NCI-H2107 treated with DMSO at 0.1 percent for 48 hours (cell line): ENCODE measurements at regions not wholly inside any gene's neighbourhood (a gene's known extent, or its start where the extent isn't known, plus 50 kb on each side); places are given as distances from the start of the nearest gene placed in this dataset.

Experiments used
- DNase-seq: peaks from one replicate; lab custom pipeline; 2025; ENCODE audit not compliant: unreplicated experiment; lab: John Stamatoyannopoulos, UW

DNA sequence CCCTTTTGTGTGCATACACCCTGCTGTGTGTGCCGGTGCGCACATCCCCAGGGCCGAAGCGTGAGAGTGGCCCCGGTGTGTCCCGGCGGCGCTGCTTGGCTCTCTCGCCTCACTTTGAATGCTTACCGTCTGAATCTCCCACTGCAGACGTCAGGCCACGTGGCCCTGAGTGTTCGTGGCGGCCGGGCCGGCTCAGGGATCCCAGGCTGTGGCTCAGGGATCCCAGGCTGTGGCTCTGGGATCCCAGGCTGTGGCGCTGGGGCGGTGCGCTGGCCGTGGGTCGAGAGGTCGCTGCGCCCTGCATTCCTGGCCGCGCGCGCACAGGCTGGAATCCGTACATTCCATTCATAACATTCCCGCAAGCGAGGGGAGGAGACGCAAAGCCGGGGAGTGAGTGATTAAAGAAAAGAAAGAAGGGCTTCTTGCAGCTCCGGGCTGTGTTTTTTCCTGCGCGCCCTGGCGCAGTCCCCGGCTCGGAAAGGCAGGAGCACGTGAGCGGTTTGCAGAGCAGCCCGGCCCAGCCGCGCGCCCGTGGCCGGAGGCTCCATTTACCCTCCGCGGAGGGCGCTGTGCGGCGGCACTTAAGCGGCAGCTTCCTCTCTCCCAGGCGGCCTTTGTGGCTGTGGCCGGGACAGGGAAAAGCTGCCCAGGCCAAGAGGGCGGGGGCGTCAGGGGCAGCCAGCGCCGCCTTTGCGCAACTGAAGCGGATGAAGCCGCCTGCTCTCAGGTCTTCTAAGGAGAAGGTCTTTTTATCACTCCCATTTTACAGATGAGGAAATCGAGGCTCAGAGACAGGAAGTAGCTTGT, 87.0 kb upstream of the ALDH1L1 start:
- DNase-seq = no peak

DNA sequence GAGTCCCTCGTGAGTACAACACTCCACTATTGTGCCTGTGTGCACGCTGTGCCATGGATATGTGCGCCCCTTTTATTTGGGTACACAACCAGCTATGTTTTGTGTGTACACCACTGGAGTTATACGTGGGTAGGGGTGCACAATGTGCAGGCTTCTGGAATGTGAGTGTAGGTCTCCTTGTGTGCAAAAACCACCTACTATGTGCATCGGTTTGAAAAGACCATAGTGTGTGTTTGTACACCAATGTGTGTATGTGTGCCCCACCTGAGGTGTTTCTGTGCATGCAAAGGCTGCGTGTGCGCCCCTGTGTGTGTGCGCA, 86.4 kb upstream of the ALDH1L1 start:
- DNase-seq = no peak

DNA sequence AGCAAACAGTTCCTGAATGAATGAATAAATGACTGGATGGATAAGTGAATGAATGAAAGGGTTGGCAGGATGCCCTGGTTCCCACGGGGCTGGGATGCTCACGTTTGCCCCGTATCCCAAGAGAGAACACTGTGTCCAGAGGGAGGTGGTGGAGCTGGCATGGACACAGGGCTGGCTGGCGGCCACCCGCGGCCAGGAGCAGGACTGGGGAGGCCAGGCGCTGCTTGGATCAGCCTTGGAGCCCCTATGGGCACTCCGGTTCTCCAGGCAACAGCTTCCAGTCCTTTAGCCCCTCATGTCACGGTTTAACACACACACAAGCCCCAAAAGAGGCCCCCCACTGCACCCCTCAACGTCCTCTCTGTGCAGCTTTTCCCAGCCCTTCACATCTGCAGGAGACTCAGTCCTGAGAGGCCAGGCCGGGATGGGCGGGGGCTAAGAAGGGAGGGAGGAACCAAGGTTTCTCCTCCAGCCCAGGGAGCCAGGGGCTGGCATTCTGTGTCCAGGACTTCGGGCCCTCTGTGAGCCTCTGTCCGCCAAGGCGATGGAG, 86.0 kb upstream of the ALDH1L1 start:
- DNase-seq = no peak

DNA sequence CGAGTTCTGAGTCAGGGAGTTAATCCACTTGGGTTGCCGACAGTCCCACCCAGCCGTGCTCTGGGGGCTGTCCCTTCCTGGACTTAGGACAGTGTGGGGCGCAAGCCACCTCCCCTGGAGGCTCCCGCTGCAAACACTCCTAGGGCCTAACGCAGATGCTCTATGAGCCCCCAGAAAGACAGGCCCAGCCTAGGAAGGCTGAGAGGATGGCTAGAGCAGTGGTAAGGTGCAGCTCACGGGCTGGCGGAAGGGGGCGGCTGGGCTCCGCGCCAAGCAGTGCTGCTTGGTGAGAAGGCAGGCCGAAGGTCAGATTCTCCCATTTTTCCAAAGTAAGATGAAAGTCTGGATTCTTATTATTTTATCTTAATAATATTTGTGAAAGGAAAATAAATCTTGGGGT, 84.6 kb upstream of the ALDH1L1 start:
- DNase-seq = no peak

DNA sequence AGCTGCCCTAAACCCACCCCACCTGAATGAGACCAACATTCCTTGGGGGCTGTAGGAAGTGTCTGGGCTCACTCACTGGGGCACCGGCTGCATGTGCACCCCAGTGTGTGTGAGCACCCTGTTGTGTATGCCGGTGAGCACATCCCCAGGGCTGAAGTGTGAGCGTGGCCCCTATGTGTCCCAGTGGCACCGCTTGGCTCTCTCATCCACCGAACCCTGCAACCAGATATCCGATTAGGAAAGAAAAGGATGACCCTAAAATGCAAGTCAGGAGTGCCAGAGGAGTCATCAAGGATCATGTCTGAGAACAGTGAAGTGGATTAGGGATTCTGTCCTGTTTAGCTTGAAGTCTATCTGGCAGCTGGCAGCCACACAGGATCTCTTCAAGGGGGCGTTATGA, 84.0 kb upstream of the ALDH1L1 start:
- DNase-seq = no peak

DNA sequence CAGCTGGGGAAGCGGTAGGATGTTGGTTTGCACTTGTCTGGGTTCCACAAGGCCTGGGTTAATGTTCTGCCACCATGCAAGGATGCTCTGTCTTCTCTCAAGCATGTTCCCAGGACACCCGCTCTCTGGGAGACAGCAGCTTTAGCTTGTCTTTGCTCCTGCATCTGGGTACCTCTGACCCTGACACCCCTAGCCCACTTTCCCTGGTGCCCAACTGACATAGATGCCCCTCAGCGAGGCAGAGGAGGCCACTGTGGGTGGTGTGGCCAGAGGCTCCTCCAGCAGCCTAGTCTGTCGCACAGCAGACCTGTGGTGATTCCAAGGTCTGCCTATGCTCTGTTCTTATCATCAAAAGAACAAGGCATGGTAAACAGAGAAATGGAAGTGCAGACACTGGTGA, 83.6 kb upstream of the ALDH1L1 start:
- no peak for DNase-seq

DNA sequence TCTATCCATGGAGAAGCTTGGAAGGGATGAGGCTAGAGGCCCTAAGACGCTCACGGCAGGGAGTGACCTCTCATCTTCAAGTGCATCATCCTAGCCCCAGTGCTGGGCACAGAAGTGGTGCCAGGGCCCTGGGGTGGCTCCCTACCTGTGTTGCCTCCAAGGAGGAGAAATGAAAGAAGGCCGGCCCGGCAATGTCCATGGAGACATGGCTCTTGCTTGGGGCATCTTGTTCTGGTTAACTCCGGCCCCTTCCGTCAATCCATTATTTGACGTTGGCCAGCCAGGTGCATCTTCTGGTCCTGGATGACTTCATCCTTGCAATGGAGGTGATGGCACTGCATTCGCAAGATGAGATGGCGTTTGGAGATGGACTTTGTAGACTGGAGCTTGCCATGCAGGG, 83.2 kb upstream of the ALDH1L1 start:
- no peak for DNase-seq

DNA sequence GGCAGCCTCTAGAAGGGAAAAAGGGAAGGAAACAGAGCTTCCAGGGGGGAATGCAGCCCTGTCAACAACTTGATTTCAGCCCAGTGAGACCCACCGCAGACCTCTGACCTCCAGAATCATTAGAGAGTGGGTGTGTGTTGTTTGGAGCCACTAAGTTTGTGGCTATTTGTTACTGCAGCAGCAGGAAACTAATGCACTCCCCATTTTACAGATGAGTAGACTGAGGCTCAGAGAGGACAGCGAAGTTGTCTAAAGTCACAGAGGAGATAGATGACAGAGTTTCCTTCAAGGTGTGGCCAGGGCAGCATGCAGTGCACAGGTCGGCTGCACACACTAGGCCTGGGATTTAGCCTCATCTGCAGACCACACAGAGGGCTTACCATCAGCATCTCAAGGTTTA, 81.8 kb upstream of the ALDH1L1 start:
- no peak for DNase-seq

DNA sequence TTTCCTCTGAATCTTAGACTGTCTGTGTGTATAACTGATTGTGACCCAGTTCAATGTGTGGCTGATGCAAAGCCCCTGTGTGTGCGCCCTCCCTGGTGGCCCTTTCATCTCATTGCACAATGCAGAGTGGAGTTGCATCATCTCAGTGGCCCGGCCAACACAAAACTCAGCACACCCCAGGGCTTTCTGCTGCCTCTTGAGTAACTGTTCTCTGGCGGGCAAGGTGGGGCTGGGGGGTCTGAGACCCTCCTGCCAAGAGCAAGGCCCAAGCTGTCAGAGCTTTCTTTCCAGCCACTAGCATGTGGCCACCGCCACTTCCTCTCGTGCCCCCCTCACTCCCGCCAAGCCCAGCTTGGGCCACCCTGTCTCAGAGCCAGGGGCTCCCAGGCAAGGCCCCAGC, 80.7 kb upstream of the ALDH1L1 start:
- DNase-seq = peak; percentile 34

DNA sequence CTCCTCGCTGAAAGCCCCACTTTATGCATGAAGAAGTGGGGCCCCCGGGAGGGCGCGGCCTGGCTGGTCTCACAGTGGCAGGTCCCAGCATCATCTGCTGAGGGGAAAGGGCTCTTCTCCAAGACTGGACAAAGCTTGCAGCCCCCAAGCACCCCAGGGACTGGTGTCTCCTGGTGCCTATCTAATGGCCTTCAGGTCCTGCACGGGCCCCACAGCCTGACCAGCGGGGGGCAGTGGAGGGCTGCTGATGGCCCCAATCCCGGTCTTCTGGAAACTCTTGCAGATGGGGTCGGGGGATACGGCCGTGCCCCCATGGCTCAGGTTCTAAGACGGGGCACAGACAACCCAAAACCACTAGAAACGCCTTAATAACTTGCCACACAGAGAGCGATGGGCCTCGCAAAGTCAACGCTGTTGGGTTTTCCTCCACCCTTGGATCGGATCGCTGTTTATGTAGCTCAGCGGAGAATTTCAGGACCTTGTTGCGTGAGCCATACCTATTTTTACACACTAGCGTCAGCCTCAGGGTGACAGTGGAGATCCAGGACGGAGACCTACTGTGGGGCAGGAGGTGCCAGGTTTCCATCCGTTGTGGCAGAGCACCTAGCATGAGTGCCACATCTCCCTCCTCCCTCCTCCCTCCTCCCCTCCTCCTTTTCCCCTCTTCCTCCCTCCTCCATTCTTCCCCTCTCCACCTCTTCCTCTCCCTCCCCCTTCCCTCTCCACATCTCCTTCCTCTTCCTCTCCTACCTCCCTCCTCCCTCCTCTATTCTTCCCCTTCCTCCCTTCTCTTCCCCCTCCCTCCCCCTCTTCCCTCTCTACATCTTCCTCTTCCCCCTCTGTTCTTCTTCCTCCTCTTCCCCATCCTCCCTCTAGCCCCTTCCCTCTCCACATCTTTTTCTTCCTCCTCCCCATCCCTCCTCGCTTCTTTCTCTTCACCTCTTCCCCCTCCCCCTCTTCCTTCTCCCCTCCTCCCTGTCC, 79.3 kb upstream of the ALDH1L1 start:
- DNase-seq = no peak

DNA sequence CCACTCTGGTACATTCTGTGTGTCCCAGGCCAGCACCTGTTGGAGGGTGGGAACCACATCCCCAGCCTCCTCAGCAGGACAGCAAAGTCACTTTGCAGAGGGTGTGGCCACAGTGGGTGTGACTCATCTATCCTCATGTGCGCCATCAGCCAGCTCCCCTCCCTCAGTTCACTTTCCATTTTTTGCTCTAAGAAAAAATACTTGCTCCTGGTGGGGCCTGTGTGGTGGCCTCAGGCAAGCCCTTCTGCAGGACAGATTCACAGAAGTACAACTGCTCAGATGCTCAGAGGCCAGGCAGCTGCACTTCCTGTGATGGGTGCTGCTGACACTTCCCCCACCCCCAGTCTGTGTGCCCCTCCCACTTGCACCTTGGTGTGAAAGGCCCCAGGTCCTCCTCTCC, 78.3 kb upstream of the ALDH1L1 start:
- DNase-seq = no peak

DNA sequence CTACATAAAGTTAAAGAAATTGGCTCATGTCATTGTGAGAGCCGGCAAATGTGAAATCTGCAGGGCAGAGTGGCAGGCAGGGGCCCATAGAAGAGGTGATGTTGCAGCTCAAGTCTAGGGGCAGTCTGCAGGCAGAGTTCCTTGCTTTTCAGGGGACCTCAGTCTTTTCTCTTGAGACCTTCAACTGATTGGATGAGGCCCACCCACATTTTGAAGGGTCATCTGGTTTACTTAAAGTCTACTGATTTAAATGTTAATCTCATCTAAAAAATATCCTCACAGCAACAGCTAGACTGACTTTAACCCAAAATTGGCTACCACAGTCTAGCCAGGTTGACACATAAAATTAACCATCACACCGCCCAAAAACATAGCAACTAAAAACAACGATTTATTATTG, 77.6 kb upstream of the ALDH1L1 start:
- DNase-seq = no peak

DNA sequence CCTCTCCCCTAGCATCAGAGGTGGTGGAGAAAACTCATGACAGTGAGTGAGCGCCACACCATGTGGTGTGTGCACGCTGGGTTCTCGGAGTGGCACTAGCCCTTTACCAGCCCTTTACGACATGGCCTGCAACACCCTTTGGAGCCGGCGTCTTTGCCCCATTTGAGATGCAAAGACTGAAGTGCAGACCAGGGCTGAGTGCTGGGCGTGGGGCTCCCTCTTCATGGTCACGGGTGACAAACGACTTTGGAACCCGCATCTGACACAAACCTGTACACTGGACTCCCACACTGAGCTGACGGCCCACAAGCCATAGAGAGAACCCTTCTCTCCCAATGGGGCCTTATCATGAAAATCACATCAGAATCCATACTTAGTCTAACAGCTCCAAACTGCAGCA, 76.8 kb upstream of the ALDH1L1 start:
- no peak for DNase-seq

DNA sequence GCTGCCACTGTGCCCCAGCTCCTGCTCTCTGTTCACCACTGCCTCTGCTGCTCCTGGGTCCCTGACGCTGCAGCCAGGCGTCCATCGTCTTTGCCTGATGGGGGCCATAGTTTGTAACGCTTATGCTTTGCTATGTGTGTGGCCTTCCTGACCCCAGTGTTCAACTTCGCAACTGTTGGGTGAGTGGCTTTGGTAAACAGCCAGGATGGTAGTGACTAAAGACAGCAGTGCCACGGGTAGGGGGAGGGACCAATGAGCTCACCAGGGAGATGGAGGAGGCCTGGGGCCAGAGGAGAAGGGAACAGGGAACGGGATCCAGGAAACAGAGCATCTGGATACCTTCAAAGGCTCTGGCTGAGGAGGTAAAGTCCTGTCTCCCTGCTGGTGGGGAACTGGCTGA, 75.9 kb upstream of the ALDH1L1 start:
- no peak for DNase-seq

DNA sequence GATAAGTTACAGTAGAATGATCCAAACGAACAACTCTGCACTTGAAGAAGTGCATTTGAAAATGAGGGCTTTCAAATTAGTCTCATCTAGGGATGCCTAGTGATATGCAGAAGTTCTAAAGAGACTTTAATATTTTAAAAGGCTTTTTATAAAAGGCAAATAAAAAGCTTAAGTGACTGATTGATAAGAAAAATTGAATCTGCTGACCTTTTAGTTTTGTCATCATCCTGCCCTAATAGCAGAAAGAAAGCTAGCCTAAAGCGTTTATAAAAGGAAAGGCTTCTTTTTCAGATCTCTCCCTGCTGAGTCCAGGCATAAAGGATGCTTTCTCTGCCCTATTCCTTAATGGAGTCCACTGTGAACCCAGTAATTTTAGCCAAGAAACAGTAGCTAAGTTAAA, 72.7 kb upstream of the ALDH1L1 start:
- DNase-seq = no peak

DNA sequence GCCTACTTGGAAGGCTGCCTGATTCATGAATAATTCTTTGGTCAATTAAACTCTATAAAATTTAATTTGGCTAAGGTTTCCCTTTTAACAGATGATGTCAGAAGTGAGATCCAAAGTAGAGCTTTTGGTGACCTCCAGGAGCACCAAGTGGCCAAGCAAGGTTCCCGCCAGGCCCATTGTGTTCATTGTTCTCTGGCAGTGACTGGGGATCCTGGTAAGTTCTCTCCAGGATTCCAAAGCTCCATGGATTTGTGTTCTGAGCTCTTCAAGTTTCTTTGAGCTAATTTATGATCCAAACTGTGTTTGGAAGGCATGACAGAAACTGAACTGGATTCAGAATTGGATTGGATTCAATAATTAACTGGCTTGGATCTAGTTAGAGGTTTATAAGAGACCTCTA, 72.0 kb upstream of the ALDH1L1 start:
- no peak for DNase-seq

DNA sequence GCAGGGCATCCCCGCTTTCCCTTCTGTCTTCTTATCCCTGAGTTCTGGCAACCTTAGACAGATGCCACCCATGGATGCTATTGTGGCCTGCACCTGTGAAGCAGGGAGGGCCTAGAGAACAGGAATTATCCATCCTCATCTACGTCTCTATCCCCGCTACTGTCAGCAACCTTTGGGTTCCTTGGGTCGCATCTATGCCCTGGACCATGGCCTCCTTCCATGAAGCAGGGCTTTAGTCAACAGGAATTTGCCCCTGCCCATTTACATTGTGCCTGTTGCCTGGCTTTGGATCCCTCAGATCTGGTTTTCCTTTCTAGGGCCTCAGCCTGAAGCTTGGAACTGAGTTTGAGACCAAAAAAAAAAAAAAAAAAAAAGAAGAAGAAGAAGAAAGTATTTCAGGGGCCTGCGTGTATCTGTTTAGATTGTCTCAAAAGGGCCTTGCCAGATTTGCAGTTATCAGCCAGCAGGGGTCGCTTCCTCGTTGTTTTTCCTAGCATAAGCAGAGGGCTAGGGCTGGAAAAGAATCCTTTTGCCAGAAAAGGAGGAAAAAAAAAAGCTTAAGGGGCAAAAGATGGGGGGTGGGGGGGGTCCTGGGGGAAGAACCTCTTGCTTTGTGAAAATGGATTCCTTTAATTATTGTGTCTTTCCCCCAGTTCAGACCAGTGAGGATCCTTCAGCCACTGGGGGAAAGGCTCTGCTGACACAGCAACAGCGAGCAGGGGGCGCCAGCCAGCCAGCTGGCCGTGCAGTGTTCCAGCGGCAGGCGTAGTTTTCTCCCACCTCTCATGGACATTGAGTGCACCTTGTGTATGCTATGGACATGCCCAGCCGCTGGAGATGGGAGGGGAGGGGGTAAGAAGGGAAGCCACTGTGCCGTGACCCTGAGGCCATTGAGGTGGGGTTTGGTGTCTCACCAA, 65.7 kb upstream of the ALDH1L1 start:
- DNase-seq = peak; percentile 48
